GM19328 (cell line): ENCODE measurements at regions not wholly inside any gene's neighbourhood (a gene's known extent, or its start where the extent isn't known, plus 50 kb on each side); places are given as distances from the start of the nearest gene placed in this dataset.

Source experiments
- ATAC-seq: cut with Tn5 transposase; IDR thresholded peaks from one replicate; pipeline ENCODE4 v1.9.1; 2021; ENCODE audit warnings: mild to moderate bottlenecking, moderate library complexity; ENCODE audit not compliant: unreplicated experiment

- no peak for ATAC-seq
Observed at GRCh38 chr13:103324641-103325040, 258.4 kb upstream of the SLC10A2 start.

DNA sequence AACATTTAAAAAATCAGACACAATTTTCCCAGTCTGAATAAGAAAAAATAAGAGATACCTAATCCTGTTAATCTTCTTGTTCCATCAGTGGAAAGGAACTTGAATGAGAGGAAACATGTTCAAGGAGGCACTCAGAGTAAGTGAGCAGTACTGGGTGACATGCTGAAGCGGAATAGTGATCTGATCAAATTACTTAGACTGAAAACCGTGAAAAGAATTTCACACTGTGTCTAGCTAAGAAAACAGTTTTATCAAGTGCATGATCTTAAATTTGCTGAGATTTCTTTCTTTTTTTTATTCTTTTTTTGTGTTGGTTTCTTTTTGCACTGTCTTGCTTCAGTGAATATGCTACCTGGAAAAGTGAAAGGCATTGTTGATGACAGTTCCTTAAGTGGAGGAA, 249.5 kb upstream of the SLC10A2 start:
- ATAC-seq = no peak

DNA sequence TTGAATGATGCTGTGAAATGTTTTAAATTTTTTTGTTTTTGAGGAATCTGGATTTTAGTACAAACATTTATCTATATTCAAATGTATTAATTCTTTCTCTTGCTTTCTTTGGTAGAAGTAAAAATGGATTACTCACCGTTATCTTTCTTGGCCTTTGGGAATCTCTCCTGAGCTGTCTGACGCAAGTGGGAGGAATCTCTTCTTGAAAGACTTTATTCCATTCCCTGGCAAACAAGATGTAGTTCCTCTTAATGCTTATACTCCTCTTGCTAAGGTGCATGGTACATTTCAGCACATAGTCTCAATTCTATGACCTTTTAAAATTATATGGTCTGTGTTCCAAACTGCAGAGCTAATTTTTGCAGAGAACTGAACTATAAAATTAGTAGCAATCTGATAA, 246.2 kb upstream of the SLC10A2 start:
- ATAC-seq = no peak

- ATAC-seq = no peak
Observed at GRCh38 chr13:103308667-103309066, 242.4 kb upstream of the SLC10A2 start.

- ATAC-seq = no peak
Observed at GRCh38 chr13:103306163-103306562, 239.9 kb upstream of the SLC10A2 start.

DNA sequence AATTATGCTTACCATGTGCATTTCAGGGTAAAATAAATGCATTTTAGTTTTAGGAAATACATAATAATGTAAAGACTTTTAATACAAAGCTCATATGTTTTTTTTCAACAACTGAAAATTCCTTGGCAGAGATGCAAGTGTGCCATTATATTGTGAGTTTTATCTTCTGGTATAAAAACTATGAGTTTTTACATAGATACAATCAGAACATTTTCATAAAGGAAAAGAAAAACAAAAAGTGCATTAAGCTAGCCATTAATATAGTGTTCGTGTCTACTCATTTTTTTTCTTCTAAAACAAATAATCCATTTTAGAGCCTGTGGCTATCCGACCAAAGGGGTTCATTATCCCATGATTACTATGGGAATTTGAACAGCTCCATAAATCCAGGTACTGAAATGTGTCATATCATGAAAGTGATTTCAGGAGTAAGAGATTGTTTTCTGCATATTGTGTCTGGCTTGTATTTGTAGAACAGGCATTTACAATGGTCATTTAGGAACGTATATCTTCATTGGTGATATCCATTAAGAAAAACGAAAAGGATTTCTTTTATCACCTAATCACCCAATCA, 236.9 kb upstream of the SLC10A2 start:
- no peak for ATAC-seq

- no peak for ATAC-seq
Observed at GRCh38 chr13:103302676-103303075, 236.5 kb upstream of the SLC10A2 start.

DNA sequence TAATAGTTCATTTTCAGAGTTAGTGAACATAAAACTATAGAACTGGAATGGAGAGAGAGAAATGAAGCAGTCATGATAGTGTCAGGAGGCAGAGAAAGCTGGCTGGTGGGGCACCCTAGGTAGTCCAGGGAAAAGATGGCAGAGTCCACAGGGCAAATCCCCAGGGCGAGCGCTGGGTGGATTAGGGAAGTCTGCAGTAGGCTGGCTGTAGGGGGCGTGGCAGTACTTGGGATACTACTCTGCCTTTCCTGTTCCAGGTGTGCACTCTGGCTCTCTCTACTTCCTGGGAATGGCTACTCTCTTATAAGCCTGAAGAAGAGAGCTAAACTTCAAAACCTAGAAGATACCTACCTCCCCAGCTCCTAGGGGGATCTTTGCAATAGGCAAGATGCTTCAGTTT, 232.9 kb upstream of the SLC10A2 start:
- ATAC-seq = no peak

GRCh38 chr13:103297083-103297482, 230.9 kb upstream of the SLC10A2 start:
- no peak for ATAC-seq

DNA sequence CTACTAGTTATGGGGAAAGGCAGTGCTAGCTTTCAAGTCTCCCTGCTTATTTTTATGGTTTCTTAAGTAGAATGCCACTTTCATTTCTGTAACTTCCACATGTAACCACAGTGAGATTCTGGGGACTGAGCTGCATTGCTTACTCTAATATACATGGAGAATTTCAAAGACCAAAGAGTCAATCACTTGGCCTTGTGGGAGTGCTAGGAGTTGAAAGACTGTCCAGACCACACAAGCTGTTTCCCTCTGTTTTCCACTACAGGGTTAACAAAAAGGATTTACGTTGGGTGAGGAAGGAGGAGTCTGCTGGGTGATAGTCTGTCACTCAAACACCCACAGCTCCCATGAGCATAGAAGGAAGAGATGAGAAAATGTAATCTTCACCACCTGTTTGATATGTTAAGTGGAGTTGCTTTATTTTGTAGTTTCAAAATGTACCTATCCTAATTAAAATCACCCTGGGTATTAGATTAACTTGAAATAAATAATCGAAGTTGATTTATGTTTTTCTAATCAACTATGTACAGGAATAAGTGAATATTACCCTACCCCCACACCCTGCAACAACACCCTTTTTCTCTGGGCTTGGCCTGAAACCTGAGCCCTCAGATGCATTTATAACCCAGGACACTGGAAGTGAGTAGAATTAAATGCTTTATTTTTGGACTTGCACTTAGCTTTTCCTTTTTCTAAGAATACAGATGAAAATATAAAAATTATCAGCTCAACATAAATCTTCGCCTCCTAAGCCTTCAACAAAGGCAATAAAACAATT, 225.8 kb upstream of the SLC10A2 start:
- ATAC-seq = peak; percentile 38

GRCh38 chr13:103291226-103291625, 225.0 kb upstream of the SLC10A2 start:
- no peak for ATAC-seq

- ATAC-seq = no peak
Observed at GRCh38 chr13:103289681-103290080, 223.5 kb upstream of the SLC10A2 start.

GRCh38 chr13:103288114-103288513, 221.9 kb upstream of the SLC10A2 start:
- ATAC-seq = no peak

- ATAC-seq = no peak
Observed at GRCh38 chr13:103287659-103288058, 221.4 kb upstream of the SLC10A2 start.

GRCh38 chr13:103284466-103284865, 218.2 kb upstream of the SLC10A2 start:
- no peak for ATAC-seq

DNA sequence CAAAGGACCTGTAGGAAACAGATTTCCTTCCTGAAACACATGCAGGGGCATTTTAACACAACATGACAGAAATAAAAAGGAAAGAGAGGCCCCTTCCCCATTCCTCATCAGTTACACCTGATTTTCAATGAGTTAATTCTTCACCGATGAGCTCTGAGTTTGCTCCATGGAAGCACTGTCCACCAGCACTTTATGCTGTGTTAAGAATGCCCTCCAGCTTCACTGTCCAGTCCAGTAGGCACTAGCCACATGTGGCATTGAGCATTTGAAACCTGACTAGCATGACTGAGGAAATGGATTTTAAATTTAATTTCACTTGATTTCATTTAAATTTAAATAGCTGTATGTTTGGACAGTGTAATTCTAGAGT, 217.2 kb upstream of the SLC10A2 start:
- no peak for ATAC-seq

- no peak for ATAC-seq
Observed at GRCh38 chr13:103282571-103283450, 216.6 kb upstream of the SLC10A2 start.

- ATAC-seq = no peak
Observed at GRCh38 chr13:103277959-103278694, 211.9 kb upstream of the SLC10A2 start.

DNA sequence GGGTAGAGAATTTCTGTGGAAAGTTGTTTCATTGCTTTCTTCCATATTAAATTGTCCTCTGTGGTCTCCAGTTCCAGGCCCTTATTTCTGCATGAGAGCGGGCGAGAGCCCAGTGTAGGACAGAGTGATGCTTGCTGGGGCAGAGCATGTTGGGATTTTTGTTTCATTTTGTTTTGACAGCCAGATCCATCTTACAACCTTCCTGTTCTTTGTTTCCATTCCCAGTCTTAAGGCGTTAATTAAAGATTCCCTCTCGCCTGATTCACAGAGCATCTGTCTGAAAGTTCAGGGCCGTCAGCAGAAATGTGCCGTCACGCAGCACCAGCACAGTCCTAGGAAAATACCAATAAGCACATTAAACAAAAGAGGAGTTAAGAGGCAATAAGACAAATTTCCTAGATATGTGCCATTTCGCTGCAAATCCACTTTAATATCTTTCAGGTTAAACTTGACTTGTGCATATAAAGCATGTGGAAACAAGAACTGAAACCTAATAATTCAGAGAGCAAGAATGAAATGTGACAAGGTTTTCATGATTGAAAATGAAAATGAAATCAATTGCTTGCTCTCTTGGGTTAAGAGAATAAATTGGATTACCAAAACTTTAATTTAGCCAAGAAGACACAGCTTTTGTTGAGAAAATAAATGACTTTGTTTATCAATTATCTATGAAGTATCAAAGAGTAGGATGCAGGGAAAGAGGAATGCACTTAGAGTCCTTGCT, 210.7 kb upstream of the SLC10A2 start:
- peak; percentile 78 for ATAC-seq

DNA sequence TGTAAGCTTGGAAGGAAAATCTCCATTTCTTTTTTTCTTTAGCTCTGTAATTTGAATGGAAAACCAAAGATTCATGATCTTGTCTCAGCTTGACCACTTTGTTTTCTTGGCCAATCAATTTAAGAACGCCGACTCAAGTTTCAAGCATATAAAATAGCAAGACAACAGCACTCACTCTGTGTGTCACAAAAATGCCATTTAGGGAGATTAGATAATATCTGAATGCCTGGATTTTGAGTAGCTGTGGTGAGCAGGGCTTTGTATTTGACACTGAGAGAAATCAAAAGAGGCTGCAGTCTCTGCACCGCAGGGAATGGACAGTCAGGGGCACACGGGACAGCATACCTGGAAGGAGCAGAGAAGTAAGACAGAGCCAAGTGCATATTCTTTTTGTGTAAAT, 209.5 kb upstream of the SLC10A2 start:
- ATAC-seq = no peak
